H1 (cell line): ENCODE measurements at regions not wholly inside any gene's neighbourhood (a gene's known extent, or its start where the extent isn't known, plus 50 kb on each side); places are given as distances from the start of the nearest gene placed in this dataset.

ENCODE experiments used
- CTCF ChIA-PET: fragments of 300-600 bp; sonication (Branson Sonifier 250); formaldehyde crosslinking; loops from one replicate; lab custom pipeline; 2021; ENCODE audit not compliant: partially characterized antibody; lab: Charles Lee
- POLR2A ChIA-PET: fragments of 300-600 bp; sonication (Branson Sonifier 250); formaldehyde crosslinking; loops from one replicate; lab custom pipeline; 2021; ENCODE audit warnings: inconsistent platforms; ENCODE audit not compliant: partially characterized antibody; lab: Charles Lee
- DNase-seq, 2 experiments: peaks; one replicate each; pipeline versions ENCODE4 v3.0.0 to v3.0.0-alpha.2; 2010 to 2022; ENCODE audit warnings: low spot score in 2 of 2, low read depth in 1 of 2, mixed read lengths in 1 of 2
- FAIRE-seq: peaks from 2 replicates; lab custom pipeline; 2011; peaks lifted over from hg19 to GRCh38; lab: Jason Lieb, UNC
- H2AFZ ChIP-seq: 2 replicates; pipeline ENCODE4 v1.8.1; 2012; ENCODE audit warnings: low read length, inconsistent platforms
- H2AK5ac ChIP-seq: 2 replicates; pipeline ENCODE4 v1.6.1; 2013; ENCODE audit warnings: low read depth, low read length
- H2BK120ac ChIP-seq: replicated peaks from 2 replicates; pipeline ENCODE3; 2013; ENCODE audit warnings: low read depth, low read length, inconsistent platforms
- H2BK12ac ChIP-seq: 2 replicates; pipeline ENCODE4 v1.6.1; 2013; ENCODE audit warnings: low read depth, low read length
- H2BK15ac ChIP-seq: 2 replicates; pipeline ENCODE4 v1.6.1; 2013; ENCODE audit warnings: low read length
- H2BK20ac ChIP-seq: 2 replicates; pipeline ENCODE4 v1.6.1; 2013; ENCODE audit warnings: low read length
- H2BK5ac ChIP-seq: 2 replicates; pipeline ENCODE4 v1.6.1; 2013; ENCODE audit warnings: low read depth, low read length
- H3K14ac ChIP-seq: 2 replicates; pipeline ENCODE4 v1.6.1; 2013; ENCODE audit warnings: inconsistent platforms; ENCODE audit not compliant: insufficient read length
- H3K18ac ChIP-seq: 2 replicates; pipeline ENCODE4 v1.6.1; 2013; ENCODE audit warnings: low read length; ENCODE audit errors: extremely low read depth
- H3K23ac ChIP-seq: 2 replicates; pipeline ENCODE4 v1.6.1; 2013; ENCODE audit warnings: inconsistent platforms; ENCODE audit not compliant: insufficient read length
- H3K23me2 ChIP-seq: 2 replicates; pipeline ENCODE4 v1.6.1; 2013; ENCODE audit warnings: low read depth, low read length
- H3K27ac ChIP-seq: 2 replicates; pipeline ENCODE4 v1.6.1; 2011; ENCODE audit warnings: low read depth, low read length, inconsistent platforms
- H3K27me3 ChIP-seq, 4 experiments: replicated peaks in 1 of 4; 1 replicate in 1 of 4; 2 replicates in 3 of 4; pipeline versions ENCODE4 v1.6.1 to v1.8.1; 2011 to 2013; ENCODE audit warnings: low read length in 3 of 4, mild to moderate bottlenecking in 3 of 4, inconsistent platforms in 2 of 4, mixed read lengths in 2 of 4, moderate library complexity in 1 of 4; ENCODE audit not compliant: control insufficient read depth in 3 of 4, insufficient read depth in 3 of 4; ENCODE audit errors: extremely low read depth in 1 of 4
- H3K36me3 ChIP-seq, 4 experiments: 2 replicates each; pipeline versions ENCODE4 v1.6.1 to v1.8.1; 2011 to 2013; ENCODE audit warnings: mild to moderate bottlenecking in 4 of 4, low read length in 3 of 4, moderate library complexity in 2 of 4, control low read depth in 1 of 4, inconsistent platforms in 1 of 4; ENCODE audit not compliant: insufficient read depth in 4 of 4, control insufficient read depth in 2 of 4
- H3K4ac ChIP-seq: replicated peaks from 2 replicates; pipeline ENCODE3; 2013; ENCODE audit warnings: low read length, low read depth, mixed read lengths, inconsistent platforms; ENCODE audit not compliant: insufficient read length
- H3K4me1 ChIP-seq, 4 experiments: replicated peaks in 1 of 4; 1 replicate in 1 of 4; 2 replicates in 3 of 4; pipeline versions ENCODE4 v1.6.1 to v1.8.1; 2011 to 2013; ENCODE audit warnings: low read length in 3 of 4, inconsistent platforms in 2 of 4, mixed read lengths in 1 of 4; ENCODE audit not compliant: insufficient read depth in 4 of 4, control insufficient read depth in 3 of 4
- H3K4me2 ChIP-seq, 2 experiments: 2 replicates each; pipeline versions ENCODE4 v1.6.1 to v1.8.1; 2011 to 2013; ENCODE audit warnings: low read depth in 2 of 2, low read length in 2 of 2, control low read depth in 1 of 2, inconsistent platforms in 1 of 2, mild to moderate bottlenecking in 1 of 2; ENCODE audit not compliant: insufficient read depth in 1 of 2
- H3K4me3 ChIP-seq, 4 experiments: fragments of 200-600, 300-600 bp in 1 of 4; sonication (generic), shearing (Covaris generic), sonication (Bioruptor Twin) in 1 of 4; 2 replicates each; pipeline versions ENCODE4 v1.5.1 to v1.8.1; 2011 to 2016; ENCODE audit warnings: low read length in 4 of 4, low read depth in 3 of 4, control low read depth in 2 of 4, inconsistent platforms in 2 of 4, mild to moderate bottlenecking in 2 of 4, mixed read lengths in 1 of 4, moderate library complexity in 1 of 4; ENCODE audit not compliant: insufficient read depth in 2 of 4; ENCODE audit errors: extremely low read depth in 1 of 4
- H3K56ac ChIP-seq: replicated peaks from 2 replicates; pipeline ENCODE3; 2013; ENCODE audit warnings: low read depth, mild to moderate bottlenecking, mixed read lengths, low read length, inconsistent platforms; ENCODE audit not compliant: insufficient read length
- H3K79me1 ChIP-seq: 2 replicates; pipeline ENCODE4 v1.6.1; 2013; ENCODE audit warnings: low read depth, low read length, control low read depth
- H3K79me2 ChIP-seq, 2 experiments: 2 replicates each; pipeline versions ENCODE4 v1.6.1 to v1.8.1; 2012 to 2013; ENCODE audit warnings: low read length in 2 of 2, mild to moderate bottlenecking in 2 of 2, inconsistent platforms in 1 of 2; ENCODE audit not compliant: insufficient read depth in 2 of 2, control insufficient read depth in 1 of 2
- H3K9ac ChIP-seq, 4 experiments: replicated peaks in 1 of 4; 1 replicate in 1 of 4; 2 replicates in 3 of 4; pipeline versions ENCODE4 v1.6.1 to v1.8.1; 2011 to 2013; ENCODE audit warnings: low read depth in 3 of 4, low read length in 3 of 4, control low read depth in 2 of 4, mild to moderate bottlenecking in 2 of 4, moderate library complexity in 2 of 4, inconsistent platforms in 1 of 4; ENCODE audit errors: extremely low read depth in 1 of 4
- H3K9me3 ChIP-seq, 2 experiments: 2 replicates each; pipeline versions ENCODE4 v1.6.1 to v1.8.1; 2012 to 2013; ENCODE audit warnings: mild to moderate bottlenecking in 2 of 2, moderate library complexity in 2 of 2, control low read depth in 1 of 2, inconsistent platforms in 1 of 2, low read depth in 1 of 2, low read length in 1 of 2, mixed read lengths in 1 of 2; ENCODE audit not compliant: insufficient read depth in 2 of 2
- H4K20me1 ChIP-seq, 2 experiments: replicated peaks in 1 of 2; 2 replicates each; pipeline versions ENCODE3 to v1.8.1; 2011 to 2013; ENCODE audit warnings: inconsistent platforms in 2 of 2, low read length in 2 of 2, mild to moderate bottlenecking in 1 of 2; ENCODE audit not compliant: insufficient read depth in 2 of 2, control insufficient read depth in 1 of 2
- H4K5ac ChIP-seq: 2 replicates; pipeline ENCODE4 v1.6.1; 2013; ENCODE audit warnings: low read length, low read depth, mixed read lengths, inconsistent platforms; ENCODE audit not compliant: insufficient read length
- H4K8ac ChIP-seq: 2 replicates; pipeline ENCODE4 v1.8.0; 2013; ENCODE audit warnings: mild to moderate bottlenecking, moderate library complexity, low read length, inconsistent platforms; ENCODE audit not compliant: insufficient read depth; ENCODE audit errors: extremely low read depth
- H4K91ac ChIP-seq: replicated peaks from 2 replicates; pipeline ENCODE3; 2013; ENCODE audit warnings: low read length, mixed read lengths, inconsistent platforms; ENCODE audit not compliant: insufficient read length
- BCL11A ChIP-seq, 2 experiments: IDR thresholded peaks; one replicate each; pipeline ENCODE4 v1.6.1; 2011; ENCODE audit warnings: low read depth in 2 of 2, low read length in 2 of 2, mild to moderate bottlenecking in 2 of 2
- EZH2 ChIP-seq: fragments of 200-600 bp; sonication (generic); IDR thresholded peaks from 2 replicates; pipeline ENCODE4 v1.7.1; 2012; ENCODE audit warnings: low read depth, mild to moderate bottlenecking, moderate library complexity, low read length, inconsistent platforms; ENCODE audit not compliant: severe bottlenecking
- KDM4A ChIP-seq: IDR thresholded peaks from one replicate; pipeline ENCODE4 v1.7.1; 2012; ENCODE audit warnings: low read depth, mild to moderate bottlenecking, moderate library complexity, low read length, inconsistent platforms; ENCODE audit not compliant: severe bottlenecking
- SIRT6 ChIP-seq: IDR thresholded peaks from one replicate; pipeline ENCODE4 v1.7.1; 2012; ENCODE audit warnings: low read length, inconsistent platforms
- SUZ12 ChIP-seq: fragments of 200-600 bp; sonication (generic); IDR thresholded peaks from 2 replicates; pipeline ENCODE4 v1.6.1; 2012; ENCODE audit warnings: mild to moderate bottlenecking, inconsistent platforms, low read length, moderate library complexity, mixed read lengths
- WGBS, 2 experiments: shearing (Covaris generic) in 1 of 2; methylation state at CpG; one replicate each; pipeline versions ENCODE4 v1.1.6 to v1.1.7; 2013 to 2015; ENCODE audit warnings: low lambda C conversion rate in 2 of 2, mixed read lengths in 2 of 2, inconsistent platforms in 1 of 2, low coverage in 1 of 2, missing lambda C conversion rate in 1 of 2; ENCODE audit not compliant: insufficient replicate concordance in 2 of 2, insufficient coverage in 1 of 2, insufficient read length in 1 of 2; ENCODE audit errors: extremely low coverage in 1 of 2, missing lambda C conversion rate in 1 of 2; 5-methylcytosine and 5-hydroxymethylcytosine counted together

DNA sequence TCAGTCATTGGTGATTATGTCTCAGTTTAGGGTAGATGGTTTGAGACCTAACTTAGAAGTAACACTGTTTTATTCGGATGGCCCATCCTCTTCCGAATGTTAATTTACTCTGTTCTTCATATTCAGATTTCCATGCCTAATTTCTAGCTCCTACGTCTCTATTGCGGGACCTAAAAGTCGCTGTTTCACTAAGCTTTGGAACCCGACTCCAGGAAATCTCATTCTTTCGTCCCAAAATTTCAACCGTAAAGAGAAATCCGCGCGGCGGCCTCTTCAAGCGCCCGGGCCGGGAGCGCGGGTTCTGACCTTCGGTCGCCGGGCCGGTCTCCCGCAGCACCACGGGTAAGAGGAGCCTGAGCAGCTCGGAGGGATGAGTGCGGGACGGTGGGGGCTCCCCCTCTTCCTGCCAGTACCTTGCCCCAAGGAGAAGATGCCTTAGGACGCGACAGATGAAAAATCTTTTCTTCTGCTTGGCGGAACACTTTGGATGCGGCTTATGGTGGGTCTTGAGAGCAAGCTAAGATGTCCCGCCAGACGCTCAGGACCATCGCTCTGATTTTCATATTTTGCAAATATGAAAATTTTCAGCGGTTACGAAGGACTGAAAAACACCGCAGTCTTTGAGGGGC lies 128.7 kb downstream of the PPIAL4G start:
- Histone ChIP-seq H3K4me1 (peaks cover 0 to 4% (median 1%) of the 10 kb centered on the region in 4 experiments; a peak in 2 of 7 replicates), H3K14ac (no peak overlapping the region), H3K79me1 (no peaks in the 10 kb centered on the region), H2BK20ac (no peak overlapping the region), H3K18ac (no peak overlapping the region), H4K20me1 (no peaks in the 10 kb centered on the region), H3K9me3 (no peaks in the 10 kb centered on the region), H2BK120ac (no peak overlapping the region), H3K79me2 (no peaks in the 10 kb centered on the region), H2AK5ac (no peak overlapping the region), H3K56ac (no peak overlapping the region), H4K5ac (no peak overlapping the region), H3K23ac (no peak overlapping the region), H3K23me2 (peaks cover 2% of the 10 kb centered on the region; the same call in 1 of the 2 replicates), H2BK12ac (no peak overlapping the region), H4K8ac (no peak overlapping the region), H4K91ac (no peak overlapping the region), H3K4me2 (peak overlapping the region; percentile 88 to 89), H3K36me3 (no peaks in the 10 kb centered on the region), H3K27me3 (peaks cover 9 to 29% (median 21%) of the 10 kb centered on the region in 4 experiments), H3K4ac (no peak overlapping the region), H3K27ac (no peak overlapping the region), H2AFZ (peak overlapping the region; percentile 85), H3K4me3 (peak overlapping the region; percentile 63 to 83 (median 76)), H2BK5ac (no peak overlapping the region), H3K9ac (peak overlapping the region in 3 of 4 experiments; percentile 36 to 67 (median 39); a peak in 2 of 7 replicates), H2BK15ac (no peak overlapping the region)
- CTCF ChIA-PET, result interaction anchor here (1.1 to 4.0 kb wide), 3 partner anchors 10 to 19 kb away, joined by 6 to 12 read pairs (median 11); no protein-coding TSS in a partner anchor
- TF ChIP-seq KDM4A, result peak; percentile 60
- no peak for TF ChIP-seq BCL11A (IDR thresholded peaks at IDR 0.05; ENCODE audit: low read depth in 2 of 2, low read length in 2 of 2)
- TF ChIP-seq SIRT6, result no peak
- TF ChIP-seq EZH2, result peak; percentile 65
- peak; percentile 59; the same call in 1 of the 2 replicates for TF ChIP-seq SUZ12
- FAIRE-seq, result no peak
- DNase-seq, result no peak
- WGBS, 2 experiments, result 4% methylated on average over 36 of the region's 36 CpGs; no CpG with 5 or more reads in 1 of the 2 experiments
- POLR2A ChIA-PET, result interaction anchor here (0.7 to 8.4 kb wide), 8 partner anchors 11 to 90 kb away, joined by 3 to 55 read pairs (median 6); no protein-coding TSS in a partner anchor
